AG04449 (cell line): ENCODE measurements at regions not wholly inside any gene's neighbourhood (a gene's known extent, or its start where the extent isn't known, plus 50 kb on each side); places are given as distances from the start of the nearest gene placed in this dataset.
A peak's percentile ranks its signal among the peaks of the same experiment; 100 is the strongest.
"Not testable (repeated sequence)": the region's sequence is repeated elsewhere in the genome, so short reads cannot be mapped to it uniquely, and the experiment has no call there.

ENCODE experiments used
- CTCF ChIA-PET: fragments of 350-600 bp; formaldehyde crosslinking; extraction: SDS; loops from one replicate; lab custom pipeline; 2021; ENCODE audit warnings: antibody characterized with exemption; lab: Yijun Ruan, JAX
- POLR2A ChIA-PET: fragments of 400-600, 350-600 bp; formaldehyde crosslinking; extraction: SDS; loops from one replicate; lab custom pipeline; 2020; ENCODE audit warnings: antibody characterized with exemption, inconsistent platforms; lab: Yijun Ruan, JAX
- DNase-seq: peaks from one replicate; pipeline ENCODE4 v3.0.0-alpha.2; 2010; ENCODE audit warnings: low read depth, low spot score
- H3K4me3 ChIP-seq: 2 replicates; pipeline ENCODE4 v1.5.1; 2011; ENCODE audit warnings: low read depth, mild to moderate bottlenecking, control low read depth, low read length
- CTCF ChIP-seq: IDR thresholded peaks from one replicate; pipeline ENCODE4 v1.5.1; 2011; ENCODE audit warnings: mild to moderate bottlenecking, moderate library complexity, low read length, control low read depth, inconsistent platforms; ENCODE audit not compliant: insufficient read depth; ENCODE audit errors: missing control alignments

- CTCF ChIA-PET, result no interaction called here
- no peak for TF ChIP-seq CTCF
- DNase-seq, result no peak
- H3K4me3 ChIP-seq, result no peak overlapping the region
- POLR2A ChIA-PET, result interaction anchor here (0.5 kb wide), 1 partner anchor 99 kb away, joined by 3 read pairs; no protein-coding TSS in a partner anchor
These were observed 262.9 kb upstream of the GULP1 start for GRCh38 chr2:188028739-188029138.

GRCh38 chr2:188032306-188032705 is 259.4 kb upstream of the GULP1 start:
- H3K4me3 ChIP-seq, result no peak overlapping the region
- CTCF ChIA-PET, result no interaction called here
- no peak for DNase-seq
- POLR2A ChIA-PET, result no interaction called here
- TF ChIP-seq CTCF, result no peak

GRCh38 chr2:188032786-188033185 is 258.9 kb upstream of the GULP1 start:
- no peak for DNase-seq
- ChIA-PET POLR2A (no interaction called here), CTCF (no interaction called here)
- H3K4me3 ChIP-seq, result no peak overlapping the region
- TF ChIP-seq CTCF, result no peak

GRCh38 chr2:188033240-188033639 is 258.4 kb upstream of the GULP1 start:
- H3K4me3 ChIP-seq, DNase-seq, POLR2A ChIA-PET, CTCF ChIA-PET: not testable (repeated sequence)

- H3K4me3 ChIP-seq, POLR2A ChIA-PET, DNase-seq, CTCF ChIA-PET: not testable (repeated sequence)
These were observed 257.6 kb upstream of the GULP1 start for GRCh38 chr2:188034102-188034501.

- DNase-seq, CTCF ChIA-PET, H3K4me3 ChIP-seq, POLR2A ChIA-PET: not testable (repeated sequence)
These were observed 256.3 kb upstream of the GULP1 start for GRCh38 chr2:188035377-188035776.

- POLR2A ChIA-PET, DNase-seq, CTCF ChIA-PET, H3K4me3 ChIP-seq: not testable (repeated sequence)
These were observed 254.9 kb upstream of the GULP1 start for GRCh38 chr2:188036786-188037185.

GRCh38 chr2:188039307-188039706 is 252.4 kb upstream of the GULP1 start:
- no peak for TF ChIP-seq CTCF
- POLR2A ChIA-PET, result no interaction called here
- DNase-seq, result no peak
- no peak overlapping the region for H3K4me3 ChIP-seq
- CTCF ChIA-PET, result no interaction called here

GRCh38 chr2:188042412-188042811 is 249.3 kb upstream of the GULP1 start:
- peak; percentile 23 for DNase-seq
- ChIA-PET CTCF (no interaction called here), POLR2A (no interaction called here)
- TF ChIP-seq CTCF, result no peak
- H3K4me3 ChIP-seq, result no peak overlapping the region
